ENCODE measurements at regions not wholly inside any gene's neighbourhood (a gene's known extent, or its start where the extent isn't known, plus 50 kb on each side); places are given as distances from the start of the nearest gene placed in this dataset.

- no peak for TF ChIP-seq CTCF (IDR thresholded peaks at IDR 0.05; ENCODE audit: insufficient read depth, low read depth, low read length, missing control alignments)
- DNase-seq (ENCODE audit: low read depth) = no peak
- H3K4me3 ChIP-seq (ENCODE audit: low read length) = no peak overlapping the region
Observed at GRCh38 chr1:47682786-47683350, 245.0 kb downstream of the FOXD2 start.

- no peak for DNase-seq (ENCODE audit: low read depth)
- H3K4me3 ChIP-seq (ENCODE audit: low read length) = no peak overlapping the region
- TF ChIP-seq CTCF (IDR thresholded peaks at IDR 0.05; ENCODE audit: insufficient read depth, low read depth, low read length, missing control alignments) = no peak
Observed at GRCh38 chr1:47683401-47683800, 245.6 kb downstream of the FOXD2 start.

- no peak for DNase-seq (ENCODE audit: low read depth)
- no peak for TF ChIP-seq CTCF (IDR thresholded peaks at IDR 0.05; ENCODE audit: insufficient read depth, low read depth, low read length, missing control alignments)
- no peak overlapping the region for H3K4me3 ChIP-seq (ENCODE audit: low read length)
Observed at GRCh38 chr1:47684518-47684917, 246.7 kb downstream of the FOXD2 start.

GRCh38 chr1:47684964-47685762, 247.3 kb downstream of the FOXD2 start:
- no peak for TF ChIP-seq CTCF (IDR thresholded peaks at IDR 0.05; ENCODE audit: insufficient read depth, low read depth, low read length, missing control alignments)
- no peak overlapping the region for H3K4me3 ChIP-seq (ENCODE audit: low read length)
- DNase-seq (ENCODE audit: low read depth) = no peak

- no peak for TF ChIP-seq CTCF (IDR thresholded peaks at IDR 0.05; ENCODE audit: insufficient read depth, low read depth, low read length, missing control alignments)
- no peak overlapping the region for H3K4me3 ChIP-seq (ENCODE audit: low read length)
- DNase-seq (ENCODE audit: low read depth) = no peak
Observed at GRCh38 chr1:47685763-47686066, 247.9 kb downstream of the FOXD2 start.

GRCh38 chr1:47686731-47687630, 249.1 kb downstream of the FOXD2 start:
- no peak for DNase-seq (ENCODE audit: low read depth)
- no peak overlapping the region for H3K4me3 ChIP-seq (ENCODE audit: low read length)
- no peak for TF ChIP-seq CTCF (IDR thresholded peaks at IDR 0.05; ENCODE audit: insufficient read depth, low read depth, low read length, missing control alignments)

Data from epithelial cell of esophagus (primary cell).